ENCODE measurements at regions not wholly inside any gene's neighbourhood (a gene's known extent, or its start where the extent isn't known, plus 50 kb on each side); places are given as distances from the start of the nearest gene placed in this dataset.
"Not testable (repeated sequence)": the region's sequence is repeated elsewhere in the genome, so short reads cannot be mapped to it uniquely, and the experiment has no call there.

DNA sequence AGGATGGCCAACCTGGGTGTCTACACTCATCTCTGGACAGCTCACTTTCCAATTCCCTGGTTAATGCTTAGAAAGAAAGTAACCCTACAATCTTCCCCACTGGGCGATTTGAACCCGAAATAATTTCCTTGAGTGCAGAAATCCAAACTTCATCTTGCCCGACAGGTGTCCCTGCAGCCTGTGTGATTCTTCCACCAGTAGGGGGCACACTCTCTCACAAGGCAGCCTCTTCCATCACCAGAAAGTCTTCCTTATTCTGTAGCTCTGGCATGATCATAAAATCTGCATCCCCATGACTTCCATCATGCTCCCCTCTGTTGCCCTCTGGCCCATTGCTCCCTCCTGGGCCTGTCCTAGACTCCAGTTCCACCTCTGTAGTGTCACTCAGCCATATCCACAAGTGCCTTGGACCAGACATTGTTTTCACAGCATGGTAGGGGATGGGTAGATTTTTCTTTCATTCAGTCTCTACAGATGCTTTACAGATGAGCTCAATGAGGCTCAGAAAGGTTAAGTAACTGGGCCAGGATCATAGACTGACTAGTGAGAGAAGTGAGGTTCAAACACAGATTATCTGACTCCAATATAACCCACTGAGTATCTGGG is 170.4 kb upstream of the SPTLC3 start:
- no peaks in the 10 kb centered on the region for H3K9me3 ChIP-seq (ENCODE audit: low read length)
- no TSS peak for BruUV-seq (replicated peaks)
- no peaks in the 10 kb centered on the region for H3K36me3 ChIP-seq (ENCODE audit: low read depth, low read length)
- H3K4me2 ChIP-seq (ENCODE audit: low read length), result no peak overlapping the region
- intact Hi-C loops (cut with micrococcal nuclease), result no loop called here
- POLR2A ChIA-PET (ENCODE audit: unreplicated experiment), result no interaction called here
- no peaks in the 10 kb centered on the region for H3K79me2 ChIP-seq (ENCODE audit: low read length)
- H3F3A ChIP-seq (ENCODE audit: low read length, unreplicated experiment), result no peaks in the 10 kb centered on the region
- H3K9ac ChIP-seq (ENCODE audit: low read length), result no peak overlapping the region
- H3K27ac ChIP-seq (ENCODE audit: low read length), result no peak overlapping the region
- no peaks in the 10 kb centered on the region for H3K9me2 ChIP-seq (replicated peaks; ENCODE audit: low read length)
- no peaks in the 10 kb centered on the region for H3K4me1 ChIP-seq (ENCODE audit: insufficient read depth, low read length)
- DNase-seq (no peak), ATAC-seq (no peak)
- H2AFZ ChIP-seq (ENCODE audit: low read length), result no peak overlapping the region
- CTCF ChIA-PET, result no interaction called here
- H3K27me3 ChIP-seq (ENCODE audit: low read length), result peaks cover 52% of the 10 kb centered on the region
- TF ChIP-seq EZH2 (IDR thresholded peaks at IDR 0.05; ENCODE audit: low read length, unreplicated experiment) (no peak), EZH2phosphoT487 (IDR thresholded peaks at IDR 0.05; ENCODE audit: borderline replicate concordance, low read length) (no peak)
- TF ChIP-seq, protein P1, sequence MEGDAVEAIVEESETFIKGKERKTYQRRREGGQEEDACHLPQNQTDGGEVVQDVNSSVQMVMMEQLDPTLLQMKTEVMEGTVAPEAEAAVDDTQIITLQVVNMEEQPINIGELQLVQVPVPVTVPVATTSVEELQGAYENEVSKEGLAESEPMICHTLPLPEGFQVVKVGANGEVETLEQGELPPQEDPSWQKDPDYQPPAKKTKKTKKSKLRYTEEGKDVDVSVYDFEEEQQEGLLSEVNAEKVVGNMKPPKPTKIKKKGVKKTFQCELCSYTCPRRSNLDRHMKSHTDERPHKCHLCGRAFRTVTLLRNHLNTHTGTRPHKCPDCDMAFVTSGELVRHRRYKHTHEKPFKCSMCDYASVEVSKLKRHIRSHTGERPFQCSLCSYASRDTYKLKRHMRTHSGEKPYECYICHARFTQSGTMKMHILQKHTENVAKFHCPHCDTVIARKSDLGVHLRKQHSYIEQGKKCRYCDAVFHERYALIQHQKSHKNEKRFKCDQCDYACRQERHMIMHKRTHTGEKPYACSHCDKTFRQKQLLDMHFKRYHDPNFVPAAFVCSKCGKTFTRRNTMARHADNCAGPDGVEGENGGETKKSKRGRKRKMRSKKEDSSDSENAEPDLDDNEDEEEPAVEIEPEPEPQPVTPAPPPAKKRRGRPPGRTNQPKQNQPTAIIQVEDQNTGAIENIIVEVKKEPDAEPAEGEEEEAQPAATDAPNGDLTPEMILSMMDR (conservative IDR thresholded peaks at IDR 0.05; ENCODE audit: low read depth, low read length), result peak; percentile 70
- no peaks in the 10 kb centered on the region for H4K20me1 ChIP-seq (ENCODE audit: low read length)
- no peak overlapping the region for H3K4me3 ChIP-seq (ENCODE audit: low read length)

DNA sequence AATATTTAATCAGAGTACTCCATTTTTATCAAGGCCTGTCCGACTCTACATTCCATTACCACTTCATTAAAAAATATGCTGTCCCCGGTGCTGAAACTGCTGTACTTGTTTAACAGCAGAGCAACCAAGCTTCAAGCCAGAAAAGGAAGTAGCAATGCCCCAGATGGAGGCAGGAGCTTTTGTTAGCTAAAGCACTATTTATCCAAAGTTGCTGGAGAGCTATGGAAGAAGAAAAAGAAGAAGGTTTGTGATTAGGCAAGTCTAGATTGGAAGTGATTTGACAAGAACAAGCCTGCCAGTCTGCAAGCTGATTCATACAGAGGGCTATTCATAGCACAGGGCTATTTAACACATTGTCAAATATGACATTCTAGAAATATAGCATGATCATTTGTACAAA is 160.9 kb upstream of the SPTLC3 start:
- Histone ChIP-seq H4K20me1 (ENCODE audit: low read length) (no peaks in the 10 kb centered on the region), H3K4me2 (ENCODE audit: low read length) (no peak overlapping the region), H3K9me3 (ENCODE audit: low read length) (no peaks in the 10 kb centered on the region), H2AFZ (ENCODE audit: low read length) (no peak overlapping the region), H3K9ac (ENCODE audit: low read length) (no peak overlapping the region), H3K4me3 (ENCODE audit: low read length) (no peak overlapping the region), H3K79me2 (ENCODE audit: low read length) (no peaks in the 10 kb centered on the region), H3K27me3 (ENCODE audit: low read length) (peaks cover 63% of the 10 kb centered on the region), H3F3A (ENCODE audit: low read length, unreplicated experiment) (no peaks in the 10 kb centered on the region), H3K4me1 (ENCODE audit: insufficient read depth, low read length) (no peaks in the 10 kb centered on the region), H3K36me3 (ENCODE audit: low read depth, low read length) (no peaks in the 10 kb centered on the region), H3K9me2 (replicated peaks; ENCODE audit: low read length) (no peaks in the 10 kb centered on the region), H3K27ac (ENCODE audit: low read length) (no peak overlapping the region)
- ChIA-PET POLR2A (ENCODE audit: unreplicated experiment) (no interaction called here), CTCF (no interaction called here)
- DNase-seq, result peak; percentile 44
- intact Hi-C loops (cut with micrococcal nuclease), result loop anchor here (5.0 kb wide), 1 partner anchor 49 kb away; no protein-coding TSS in a partner anchor
- TF ChIP-seq EZH2phosphoT487 (IDR thresholded peaks at IDR 0.05; ENCODE audit: borderline replicate concordance, low read length) (no peak), EZH2 (IDR thresholded peaks at IDR 0.05; ENCODE audit: low read length, unreplicated experiment) (no peak)
- TF ChIP-seq, protein P1 (conservative IDR thresholded peaks at IDR 0.05; ENCODE audit: low read depth, low read length), result no peak
- ATAC-seq, result no peak
- BruUV-seq (replicated peaks), result no TSS peak

DNA sequence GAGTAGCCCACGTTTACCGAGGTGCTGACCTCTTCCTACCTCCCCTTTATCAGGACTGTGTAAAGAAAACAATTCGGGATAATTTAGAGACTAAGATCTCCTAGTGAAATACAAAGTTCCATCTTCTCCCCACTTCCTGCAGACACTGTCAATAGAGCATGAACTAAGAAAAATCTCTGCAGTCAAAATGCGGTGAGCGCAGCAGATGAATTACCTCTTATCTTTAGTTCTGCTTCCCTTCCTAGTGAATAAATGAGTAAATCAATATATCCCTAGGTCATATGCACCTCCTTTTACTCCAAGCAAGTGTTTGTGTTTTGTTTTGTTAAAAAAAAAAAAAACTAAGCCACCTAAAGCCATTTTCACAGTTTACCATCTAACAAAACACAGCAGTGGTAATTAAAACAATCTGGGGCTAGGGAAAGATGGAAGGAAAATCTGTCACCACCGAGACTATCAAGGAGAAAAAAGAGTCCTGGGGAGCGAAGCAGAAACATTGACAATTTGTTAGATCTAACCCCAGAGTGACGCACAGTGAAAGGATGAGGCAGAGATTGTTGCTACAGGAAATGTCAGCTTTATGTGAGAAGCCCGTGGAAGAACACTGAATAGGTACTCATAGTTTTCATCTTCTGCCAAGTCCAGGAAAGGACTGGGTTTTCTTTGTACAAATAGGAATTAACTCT is 159.4 kb upstream of the SPTLC3 start:
- Histone ChIP-seq H2AFZ (ENCODE audit: low read length) (no peak overlapping the region), H3K9me2 (replicated peaks; ENCODE audit: low read length) (no peaks in the 10 kb centered on the region), H3K36me3 (ENCODE audit: low read depth, low read length) (no peaks in the 10 kb centered on the region), H3K79me2 (ENCODE audit: low read length) (no peaks in the 10 kb centered on the region), H3F3A (ENCODE audit: low read length, unreplicated experiment) (no peaks in the 10 kb centered on the region), H3K4me1 (ENCODE audit: insufficient read depth, low read length) (no peaks in the 10 kb centered on the region), H3K9me3 (ENCODE audit: low read length) (no peaks in the 10 kb centered on the region), H4K20me1 (ENCODE audit: low read length) (no peaks in the 10 kb centered on the region), H3K27ac (ENCODE audit: low read length) (no peak overlapping the region), H3K4me3 (ENCODE audit: low read length) (no peak overlapping the region), H3K9ac (ENCODE audit: low read length) (no peak overlapping the region), H3K27me3 (ENCODE audit: low read length) (peaks cover 56% of the 10 kb centered on the region), H3K4me2 (ENCODE audit: low read length) (no peak overlapping the region)
- ChIA-PET CTCF (no interaction called here), POLR2A (ENCODE audit: unreplicated experiment) (no interaction called here)
- TF ChIP-seq, protein P1 (conservative IDR thresholded peaks at IDR 0.05; ENCODE audit: low read depth, low read length), result no peak
- TF ChIP-seq EZH2phosphoT487 (IDR thresholded peaks at IDR 0.05; ENCODE audit: borderline replicate concordance, low read length) (no peak), EZH2 (IDR thresholded peaks at IDR 0.05; ENCODE audit: low read length, unreplicated experiment) (no peak)
- DNase-seq (no peak), ATAC-seq (no peak)
- no TSS peak for BruUV-seq (replicated peaks)
- intact Hi-C loops (cut with micrococcal nuclease), result loop anchor here (5.0 kb wide), 1 partner anchor 48 kb away; no protein-coding TSS in a partner anchor

DNA sequence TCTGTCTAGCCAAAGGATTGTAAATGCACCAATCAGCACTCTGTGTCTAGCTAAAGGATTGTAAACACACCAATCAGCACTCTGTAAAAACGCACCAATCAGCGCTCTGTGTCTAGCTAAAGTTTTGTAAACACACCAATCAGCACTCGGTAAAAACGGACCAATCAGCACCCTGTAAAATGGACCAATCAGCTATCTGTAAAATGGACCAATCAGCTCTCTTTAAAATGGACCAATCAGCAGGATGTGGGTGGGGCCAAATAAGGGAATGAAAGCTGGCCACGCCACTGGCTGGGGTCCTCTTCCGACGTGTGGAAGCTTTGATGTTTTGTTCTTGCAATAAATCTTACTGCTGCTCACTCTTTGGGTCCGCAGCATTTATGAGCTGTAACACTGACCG is 151.1 kb upstream of the SPTLC3 start:
- H3K27me3 ChIP-seq (ENCODE audit: low read length), result peaks cover 17% of the 10 kb centered on the region; the same call in 1 of the 2 replicates
- BruUV-seq (replicated peaks); CTCF ChIA-PET; H3K4me3 ChIP-seq (ENCODE audit: low read length); H3K9me2 ChIP-seq (replicated peaks; ENCODE audit: low read length); H3K27ac ChIP-seq (ENCODE audit: low read length); H2AFZ ChIP-seq (ENCODE audit: low read length); H3K4me2 ChIP-seq (ENCODE audit: low read length); ATAC-seq; POLR2A ChIA-PET (ENCODE audit: unreplicated experiment); H3K36me3 ChIP-seq (ENCODE audit: low read depth, low read length); H3K9ac ChIP-seq (ENCODE audit: low read length); H3K79me2 ChIP-seq (ENCODE audit: low read length); intact Hi-C loops (cut with micrococcal nuclease); H3F3A ChIP-seq (ENCODE audit: low read length, unreplicated experiment); DNase-seq; H3K9me3 ChIP-seq (ENCODE audit: low read length); H3K4me1 ChIP-seq (ENCODE audit: insufficient read depth, low read length); H4K20me1 ChIP-seq (ENCODE audit: low read length): not testable (repeated sequence)

Data from PC-3 (cell line).